SK-N-SH (cell line): ENCODE measurements at regions not wholly inside any gene's neighbourhood (a gene's known extent, or its start where the extent isn't known, plus 50 kb on each side); places are given as distances from the start of the nearest gene placed in this dataset.
"Not testable (repeated sequence)": the region's sequence is repeated elsewhere in the genome, so short reads cannot be mapped to it uniquely, and the experiment has no call there.

Source experiments
- CTCF ChIA-PET: fragments of 300-600, 350-600 bp; formaldehyde crosslinking; extraction: SDS; loops from one replicate; lab custom pipeline; 2021; lab: Yijun Ruan, JAX
- POLR2A ChIA-PET: fragments of 350-600 bp; sonication (Branson Sonifier 250); formaldehyde crosslinking; extraction: SDS; loops from one replicate; lab custom pipeline; 2020; ENCODE audit warnings: antibody characterized with exemption, inconsistent platforms; lab: Yijun Ruan, JAX
- DNase-seq: peaks from one replicate; pipeline ENCODE4 v3.0.0; 2012
- H2AFZ ChIP-seq: fragments of 200-600 bp; sonication (generic); 2 replicates; pipeline ENCODE4 v1.8.1; 2016; ENCODE audit warnings: antibody characterized with exemption, mild to moderate bottlenecking, low read depth
- H3F3A ChIP-seq: fragments of 200-600 bp; sonication (generic); replicated peaks from 2 replicates; pipeline ENCODE3; 2016; ENCODE audit warnings: antibody characterized with exemption, mild to moderate bottlenecking; ENCODE audit not compliant: insufficient read depth
- H3K27ac ChIP-seq, 2 experiments: fragments of 200-500 bp in 1 of 2; fragments of 200-600 bp in 1 of 2; sonication (Bioruptor generic) in 1 of 2; sonication (generic), shearing (Covaris generic) in 1 of 2; 2 replicates each; pipeline versions ENCODE4 v1.5.1 to v1.6.1; 2014 to 2016; ENCODE audit warnings: low read depth in 2 of 2, inconsistent platforms in 1 of 2, low read length in 1 of 2, mild to moderate bottlenecking in 1 of 2, mixed read lengths in 1 of 2
- H3K27me3 ChIP-seq: fragments of 200-600 bp; sonication (generic), shearing (Covaris generic); 2 replicates; pipeline ENCODE4 v1.6.1; 2016; ENCODE audit warnings: mixed run types; ENCODE audit not compliant: insufficient read depth
- H3K36me3 ChIP-seq, 2 experiments: fragments of 200-500 bp in 1 of 2; fragments of 200-600 bp in 1 of 2; sonication (Bioruptor generic) in 1 of 2; sonication (generic) in 1 of 2; replicated peaks in 1 of 2; 2 replicates each; pipeline versions ENCODE3 to v1.5.1; 2014 to 2016; ENCODE audit warnings: low read length in 1 of 2, mild to moderate bottlenecking in 1 of 2; ENCODE audit not compliant: insufficient read depth in 2 of 2, control insufficient read depth in 1 of 2
- H3K4me1 ChIP-seq, 2 experiments: fragments of 200-500 bp in 1 of 2; fragments of 200-600 bp in 1 of 2; sonication (Bioruptor generic) in 1 of 2; sonication (generic), shearing (Covaris generic) in 1 of 2; 2 replicates each; pipeline versions ENCODE4 v1.5.1 to v1.6.1; 2014 to 2016; ENCODE audit warnings: low read depth in 1 of 2, low read length in 1 of 2, mixed run types in 1 of 2; ENCODE audit not compliant: insufficient read depth in 2 of 2, control insufficient read depth in 1 of 2
- H3K4me2 ChIP-seq: fragments of 200-600 bp; sonication (generic), shearing (Covaris generic); 2 replicates; pipeline ENCODE4 v1.6.1; 2017; ENCODE audit warnings: mixed run types
- H3K4me3 ChIP-seq, 2 experiments: fragments of 200-500 bp in 1 of 2; fragments of 200-600 bp in 1 of 2; sonication (Bioruptor generic) in 1 of 2; sonication (generic), shearing (Covaris generic) in 1 of 2; 2 replicates each; pipeline versions ENCODE4 v1.5.1 to v1.8.1; 2014 to 2016; ENCODE audit warnings: low read depth in 2 of 2, inconsistent platforms in 1 of 2, low read length in 1 of 2, mild to moderate bottlenecking in 1 of 2, mixed read lengths in 1 of 2, moderate library complexity in 1 of 2
- H3K79me2 ChIP-seq: fragments of 200-600 bp; sonication (generic); 2 replicates; pipeline ENCODE4 v1.8.1; 2017; ENCODE audit warnings: mild to moderate bottlenecking; ENCODE audit not compliant: insufficient read depth
- H3K9ac ChIP-seq: fragments of 200-600 bp; sonication (generic); 2 replicates; pipeline ENCODE4 v1.6.1; 2017; ENCODE audit warnings: mixed run types
- H3K9me2 ChIP-seq: fragments of 200-600 bp; sonication (generic); 2 replicates; pipeline ENCODE4 v1.6.1; 2017; ENCODE audit warnings: mixed run types
- H3K9me3 ChIP-seq: fragments of 200-600 bp; sonication (generic); 2 replicates; pipeline ENCODE4 v1.6.1; 2017; ENCODE audit warnings: mixed run types, mild to moderate bottlenecking, moderate library complexity
- H4K20me1 ChIP-seq: fragments of 200-600 bp; sonication (generic); 2 replicates; pipeline ENCODE4 v1.6.1; 2017; ENCODE audit warnings: mild to moderate bottlenecking, mixed run types; ENCODE audit not compliant: insufficient read depth
- CHD2 ChIP-seq: fragments of 150-350 bp; IDR thresholded peaks from 2 replicates; pipeline ENCODE4 v1.6.1; 2018; ENCODE audit warnings: low read length; ENCODE audit not compliant: partially characterized antibody
- EP300 ChIP-seq, 2 experiments: IDR thresholded peaks; 2 replicates each; pipeline versions ENCODE4 v1.4.0 to v1.6.1; 2012; ENCODE audit warnings: borderline replicate concordance in 1 of 2, low read depth in 1 of 2, low read length in 1 of 2
- GABPA ChIP-seq: IDR thresholded peaks from 2 replicates; pipeline ENCODE4 v1.4.0; 2012; ENCODE audit warnings: low read depth, mild to moderate bottlenecking
- MEF2A ChIP-seq: IDR thresholded peaks from 2 replicates; pipeline ENCODE4 v1.4.0; 2012; ENCODE audit warnings: low read depth, borderline replicate concordance
- NFIC ChIP-seq: IDR thresholded peaks from 2 replicates; pipeline ENCODE4 v1.4.0; 2012; ENCODE audit warnings: borderline replicate concordance
- POLR2AphosphoS5 ChIP-seq: IDR thresholded peaks from 2 replicates; pipeline ENCODE4 v1.6.1; 2012; ENCODE audit warnings: low read depth, low read length
- RAD21 ChIP-seq: IDR thresholded peaks from 2 replicates; pipeline ENCODE4 v1.6.1; 2012; ENCODE audit warnings: mild to moderate bottlenecking, low read length
- RFX5 ChIP-seq: IDR thresholded peaks from 2 replicates; pipeline ENCODE4 v1.6.1; 2012; ENCODE audit warnings: mild to moderate bottlenecking, improper control_type of control experiment, low read length
- SMC3 ChIP-seq: IDR thresholded peaks from 2 replicates; pipeline ENCODE4 v1.6.1; 2012; ENCODE audit warnings: low read depth, low read length, improper control_type of control experiment
- TAF1 ChIP-seq: IDR thresholded peaks from 2 replicates; pipeline ENCODE4 v1.6.1; 2012; ENCODE audit warnings: low read depth, mild to moderate bottlenecking, low read length, moderate library complexity, borderline replicate concordance
- WGBS: methylation state at CpG from one replicate; pipeline ENCODE4 v1.1.6; 2017; ENCODE audit warnings: low lambda C conversion rate; 5-methylcytosine and 5-hydroxymethylcytosine counted together
- TF ChIP-seq, protein P1 (sequence below): IDR thresholded peaks from 2 replicates; pipeline ENCODE4 v1.6.1; 2012; ENCODE audit warnings: mild to moderate bottlenecking, low read depth, low read length, moderate library complexity
- TF ChIP-seq, protein P2 (sequence below): IDR thresholded peaks from 2 replicates; pipeline ENCODE4; 2012
- TF ChIP-seq, protein P3 (sequence below): fragments of 150-350 bp; IDR thresholded peaks from 2 replicates; pipeline ENCODE4 v1.6.1; 2016; ENCODE audit warnings: mild to moderate bottlenecking, low read depth, low read length

DNA sequence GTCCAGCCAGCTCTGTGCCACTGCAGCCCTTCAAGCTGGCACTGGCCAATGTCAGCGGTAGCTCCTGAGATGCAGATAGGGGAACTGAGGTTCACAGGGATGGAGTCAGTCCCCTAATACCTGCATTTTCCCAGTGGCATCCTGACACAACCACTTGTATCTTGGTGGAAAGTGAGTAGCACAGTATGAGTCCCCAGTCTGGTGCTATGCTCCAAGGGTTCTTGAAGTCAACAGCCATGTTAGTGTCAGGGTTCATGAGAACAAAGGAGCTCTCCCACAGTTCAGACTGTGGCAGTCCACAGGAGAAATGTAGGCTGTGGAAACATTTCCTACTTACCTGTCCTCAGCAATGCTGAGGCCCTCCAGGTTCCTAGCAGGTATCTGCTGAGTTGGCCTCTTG is 115.5 kb downstream of the ZNF736 start:
- ChIA-PET POLR2A (no interaction called here), CTCF (no interaction called here)
- no peak overlapping the region for H3K27ac ChIP-seq
- H3K9ac ChIP-seq, result no peak overlapping the region
- 15% methylated on average over 1 of the region's 1 CpG for WGBS
- no peaks in the 10 kb centered on the region; the same call in 1 of the 2 replicates for H3K9me2 ChIP-seq
- H3K27me3 ChIP-seq, result no peaks in the 10 kb centered on the region
- TF ChIP-seq EP300 (IDR thresholded peaks at IDR 0.05; ENCODE audit: borderline replicate concordance in 1 of 2, low read depth in 1 of 2, low read length in 1 of 2), result no peak
- TF ChIP-seq POLR2AphosphoS5, result no peak
- no peaks in the 10 kb centered on the region for H4K20me1 ChIP-seq
- no peak for DNase-seq
- H3F3A ChIP-seq, result no peaks in the 10 kb centered on the region
- no peak overlapping the region for H2AFZ ChIP-seq
- no peak overlapping the region for H3K4me2 ChIP-seq
- H3K4me1 ChIP-seq, result no peaks in the 10 kb centered on the region
- H3K36me3 ChIP-seq, result no peaks in the 10 kb centered on the region
- H3K79me2 ChIP-seq, result no peaks in the 10 kb centered on the region
- no peaks in the 10 kb centered on the region for H3K9me3 ChIP-seq
- H3K4me3 ChIP-seq, result no peak overlapping the region

DNA sequence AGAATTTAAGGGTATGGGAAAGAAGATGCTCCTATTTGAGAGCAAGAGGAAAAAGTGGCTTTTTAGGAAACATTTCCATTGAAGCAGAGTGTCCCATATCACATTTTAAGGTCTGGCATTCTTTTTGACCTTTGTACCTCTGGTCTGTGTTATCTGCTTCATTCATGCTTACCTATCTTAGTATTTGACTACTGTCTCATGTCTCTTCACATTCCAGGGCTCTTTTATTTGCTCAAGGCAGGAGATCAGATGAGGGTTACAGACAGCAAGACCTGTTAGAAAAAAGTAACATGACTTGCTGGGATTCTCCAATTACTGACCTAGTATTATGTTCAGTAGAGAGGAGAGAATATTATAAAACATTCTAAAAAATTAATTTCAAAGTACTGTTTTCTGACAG is 111.7 kb downstream of the ZNF736 start:
- H3K9ac ChIP-seq, H2AFZ ChIP-seq, H3F3A ChIP-seq, H3K4me3 ChIP-seq, H3K36me3 ChIP-seq, H3K27ac ChIP-seq, POLR2A ChIA-PET, CTCF ChIA-PET, H3K9me2 ChIP-seq, DNase-seq, H3K4me1 ChIP-seq, H3K9me3 ChIP-seq, H4K20me1 ChIP-seq, H3K4me2 ChIP-seq, H3K79me2 ChIP-seq, H3K27me3 ChIP-seq: not testable (repeated sequence)

DNA sequence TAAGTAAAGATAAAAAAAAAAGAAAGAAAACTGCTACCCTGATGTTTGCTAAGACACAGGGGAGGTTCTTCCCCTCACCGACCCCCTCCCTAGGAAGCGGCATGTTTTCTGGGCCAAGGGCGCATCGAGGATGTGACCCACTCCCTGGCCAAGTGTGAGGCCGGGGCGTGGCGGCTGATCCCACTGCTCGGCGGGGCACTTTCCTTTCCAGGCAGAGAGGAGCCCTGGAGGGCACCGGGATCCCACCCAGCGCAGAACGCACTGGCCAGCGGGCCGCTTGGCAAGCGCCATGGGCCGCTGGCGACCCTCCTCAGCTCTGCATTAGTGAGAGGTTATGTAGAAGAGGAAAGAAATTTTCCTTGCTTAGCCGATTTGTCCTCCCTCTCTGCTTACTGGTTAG is 93.4 kb downstream of the ZNF736 start:
- Histone ChIP-seq H3K9me2 (no peaks in the 10 kb centered on the region), H3K4me3 (no peak overlapping the region), H3F3A (no peaks in the 10 kb centered on the region), H3K36me3 (no peaks in the 10 kb centered on the region), H3K27me3 (no peaks in the 10 kb centered on the region), H3K79me2 (no peaks in the 10 kb centered on the region), H3K9me3 (no peaks in the 10 kb centered on the region), H3K4me1 (no peaks in the 10 kb centered on the region), H4K20me1 (no peaks in the 10 kb centered on the region), H3K9ac (no peak overlapping the region), H3K4me2 (no peak overlapping the region), H3K27ac (no peak overlapping the region), H2AFZ (no peak overlapping the region)
- POLR2A ChIA-PET, result no interaction called here
- TF ChIP-seq, protein P1, sequence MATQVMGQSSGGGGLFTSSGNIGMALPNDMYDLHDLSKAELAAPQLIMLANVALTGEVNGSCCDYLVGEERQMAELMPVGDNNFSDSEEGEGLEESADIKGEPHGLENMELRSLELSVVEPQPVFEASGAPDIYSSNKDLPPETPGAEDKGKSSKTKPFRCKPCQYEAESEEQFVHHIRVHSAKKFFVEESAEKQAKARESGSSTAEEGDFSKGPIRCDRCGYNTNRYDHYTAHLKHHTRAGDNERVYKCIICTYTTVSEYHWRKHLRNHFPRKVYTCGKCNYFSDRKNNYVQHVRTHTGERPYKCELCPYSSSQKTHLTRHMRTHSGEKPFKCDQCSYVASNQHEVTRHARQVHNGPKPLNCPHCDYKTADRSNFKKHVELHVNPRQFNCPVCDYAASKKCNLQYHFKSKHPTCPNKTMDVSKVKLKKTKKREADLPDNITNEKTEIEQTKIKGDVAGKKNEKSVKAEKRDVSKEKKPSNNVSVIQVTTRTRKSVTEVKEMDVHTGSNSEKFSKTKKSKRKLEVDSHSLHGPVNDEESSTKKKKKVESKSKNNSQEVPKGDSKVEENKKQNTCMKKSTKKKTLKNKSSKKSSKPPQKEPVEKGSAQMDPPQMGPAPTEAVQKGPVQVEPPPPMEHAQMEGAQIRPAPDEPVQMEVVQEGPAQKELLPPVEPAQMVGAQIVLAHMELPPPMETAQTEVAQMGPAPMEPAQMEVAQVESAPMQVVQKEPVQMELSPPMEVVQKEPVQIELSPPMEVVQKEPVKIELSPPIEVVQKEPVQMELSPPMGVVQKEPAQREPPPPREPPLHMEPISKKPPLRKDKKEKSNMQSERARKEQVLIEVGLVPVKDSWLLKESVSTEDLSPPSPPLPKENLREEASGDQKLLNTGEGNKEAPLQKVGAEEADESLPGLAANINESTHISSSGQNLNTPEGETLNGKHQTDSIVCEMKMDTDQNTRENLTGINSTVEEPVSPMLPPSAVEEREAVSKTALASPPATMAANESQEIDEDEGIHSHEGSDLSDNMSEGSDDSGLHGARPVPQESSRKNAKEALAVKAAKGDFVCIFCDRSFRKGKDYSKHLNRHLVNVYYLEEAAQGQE, result no peak
- TF ChIP-seq RAD21, result no peak
- TF ChIP-seq TAF1, result no peak
- no peak for TF ChIP-seq NFIC
- TF ChIP-seq RFX5, result no peak
- TF ChIP-seq SMC3, result no peak
- no peak for TF ChIP-seq EP300 (IDR thresholded peaks at IDR 0.05; ENCODE audit: borderline replicate concordance in 1 of 2, low read depth in 1 of 2, low read length in 1 of 2)
- TF ChIP-seq, protein P2, sequence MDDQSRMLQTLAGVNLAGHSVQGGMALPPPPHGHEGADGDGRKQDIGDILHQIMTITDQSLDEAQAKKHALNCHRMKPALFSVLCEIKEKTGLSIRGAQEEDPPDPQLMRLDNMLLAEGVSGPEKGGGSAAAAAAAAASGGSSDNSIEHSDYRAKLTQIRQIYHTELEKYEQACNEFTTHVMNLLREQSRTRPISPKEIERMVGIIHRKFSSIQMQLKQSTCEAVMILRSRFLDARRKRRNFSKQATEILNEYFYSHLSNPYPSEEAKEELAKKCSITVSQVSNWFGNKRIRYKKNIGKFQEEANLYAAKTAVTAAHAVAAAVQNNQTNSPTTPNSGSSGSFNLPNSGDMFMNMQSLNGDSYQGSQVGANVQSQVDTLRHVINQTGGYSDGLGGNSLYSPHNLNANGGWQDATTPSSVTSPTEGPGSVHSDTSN, result no peak
- TF ChIP-seq GABPA, result no peak
- no peak for TF ChIP-seq CHD2
- TF ChIP-seq MEF2A, result no peak
- TF ChIP-seq, protein P3, sequence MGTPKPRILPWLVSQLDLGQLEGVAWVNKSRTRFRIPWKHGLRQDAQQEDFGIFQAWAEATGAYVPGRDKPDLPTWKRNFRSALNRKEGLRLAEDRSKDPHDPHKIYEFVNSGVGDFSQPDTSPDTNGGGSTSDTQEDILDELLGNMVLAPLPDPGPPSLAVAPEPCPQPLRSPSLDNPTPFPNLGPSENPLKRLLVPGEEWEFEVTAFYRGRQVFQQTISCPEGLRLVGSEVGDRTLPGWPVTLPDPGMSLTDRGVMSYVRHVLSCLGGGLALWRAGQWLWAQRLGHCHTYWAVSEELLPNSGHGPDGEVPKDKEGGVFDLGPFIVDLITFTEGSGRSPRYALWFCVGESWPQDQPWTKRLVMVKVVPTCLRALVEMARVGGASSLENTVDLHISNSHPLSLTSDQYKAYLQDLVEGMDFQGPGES, result no peak
- 50% methylated on average over 8 of the region's 18 CpGs for WGBS
- DNase-seq, result no peak
- CTCF ChIA-PET, result no interaction called here
